ENCODE measurements at regions not wholly inside any gene's neighbourhood (a gene's known extent, or its start where the extent isn't known, plus 50 kb on each side); places are given as distances from the start of the nearest gene placed in this dataset.

DNA sequence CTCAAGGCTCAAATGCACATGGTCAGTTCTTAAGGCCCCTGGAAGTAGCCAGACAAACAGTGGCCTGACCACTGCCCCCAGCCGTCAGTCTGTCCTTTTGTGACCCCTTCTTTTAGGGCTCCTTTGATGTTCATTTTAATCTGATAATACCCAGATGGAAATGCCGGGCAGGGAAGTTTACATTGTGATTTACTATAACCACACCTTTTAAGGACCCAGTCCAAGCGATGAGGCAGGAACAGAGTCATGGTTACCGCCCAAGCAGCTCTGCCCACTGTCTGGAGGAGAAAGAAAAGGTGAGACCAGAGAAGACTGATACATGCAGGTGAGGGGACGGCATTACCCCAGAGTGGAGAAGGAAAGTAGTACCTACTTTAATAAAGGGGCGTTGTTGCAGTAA lies 110.6 kb downstream of the PLEKHG1 start:
- DNase-seq = no peak
- no peak for ATAC-seq (ENCODE audit: low FRiP score in 2 of 2)
- TF ChIP-seq, protein P1, sequence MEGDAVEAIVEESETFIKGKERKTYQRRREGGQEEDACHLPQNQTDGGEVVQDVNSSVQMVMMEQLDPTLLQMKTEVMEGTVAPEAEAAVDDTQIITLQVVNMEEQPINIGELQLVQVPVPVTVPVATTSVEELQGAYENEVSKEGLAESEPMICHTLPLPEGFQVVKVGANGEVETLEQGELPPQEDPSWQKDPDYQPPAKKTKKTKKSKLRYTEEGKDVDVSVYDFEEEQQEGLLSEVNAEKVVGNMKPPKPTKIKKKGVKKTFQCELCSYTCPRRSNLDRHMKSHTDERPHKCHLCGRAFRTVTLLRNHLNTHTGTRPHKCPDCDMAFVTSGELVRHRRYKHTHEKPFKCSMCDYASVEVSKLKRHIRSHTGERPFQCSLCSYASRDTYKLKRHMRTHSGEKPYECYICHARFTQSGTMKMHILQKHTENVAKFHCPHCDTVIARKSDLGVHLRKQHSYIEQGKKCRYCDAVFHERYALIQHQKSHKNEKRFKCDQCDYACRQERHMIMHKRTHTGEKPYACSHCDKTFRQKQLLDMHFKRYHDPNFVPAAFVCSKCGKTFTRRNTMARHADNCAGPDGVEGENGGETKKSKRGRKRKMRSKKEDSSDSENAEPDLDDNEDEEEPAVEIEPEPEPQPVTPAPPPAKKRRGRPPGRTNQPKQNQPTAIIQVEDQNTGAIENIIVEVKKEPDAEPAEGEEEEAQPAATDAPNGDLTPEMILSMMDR (IDR thresholded peaks at IDR 0.05) = no peak
- TF ChIP-seq POLR2AphosphoS5 (IDR thresholded peaks at IDR 0.05) (peak in 1 of 2 donors; percentile 50), POLR2A (IDR thresholded peaks at IDR 0.05) (no peak), EP300 (IDR thresholded peaks at IDR 0.05) (peak in 1 of 4 donors; percentile 59)
- Histone ChIP-seq H3K4me3 (no peak overlapping the region), H3K27me3 (no peaks in the 10 kb centered on the region), H3K36me3 (no peaks in the 10 kb centered on the region), H3K27ac (peak overlapping the region in 1 of 4 donors; percentile 3), H3K4me1 (peaks cover 3 to 18% (median 10%) of the 10 kb centered on the region in 4 donors), H3K9me3 (no peaks in the 10 kb centered on the region)
- WGBS, 2 donors = 57 to 68% methylated on average over 6 of the region's 6 CpGs

DNA sequence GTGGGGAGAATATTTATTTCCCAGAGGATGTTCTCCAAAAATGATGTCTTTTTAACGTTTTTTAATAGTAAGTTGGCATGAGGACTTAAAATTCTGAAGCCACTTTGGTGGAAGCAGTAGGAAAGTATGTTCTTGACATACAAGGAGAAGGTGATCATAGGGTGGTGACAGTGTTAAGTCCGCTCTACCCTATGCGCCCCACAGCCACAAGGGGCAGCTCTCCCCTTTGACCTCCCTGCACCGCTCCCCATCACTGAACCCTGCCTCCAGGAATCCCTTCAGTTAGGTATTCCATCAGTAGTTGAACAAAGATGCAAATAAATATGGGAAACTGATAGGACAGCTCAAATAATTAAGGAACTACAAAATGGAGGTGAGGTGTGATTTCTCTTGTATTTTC lies 111.4 kb downstream of the PLEKHG1 start:
- H3K27me3 ChIP-seq = no peaks in the 10 kb centered on the region
- H3K36me3 ChIP-seq = no peaks in the 10 kb centered on the region
- H3K9me3 ChIP-seq = no peaks in the 10 kb centered on the region
- no peak overlapping the region for H3K4me3 ChIP-seq
- peaks cover 3 to 18% (median 10%) of the 10 kb centered on the region in 4 donors for H3K4me1 ChIP-seq
- ATAC-seq (ENCODE audit: low FRiP score in 2 of 2) = no peak
- peak overlapping the region in 2 of 4 donors; percentile 25 to 67 for H3K27ac ChIP-seq
- DNase-seq = no peak
- WGBS, 2 donors = 90 to 95% methylated on average over 4 of the region's 4 CpGs
- TF ChIP-seq POLR2AphosphoS5 (IDR thresholded peaks at IDR 0.05) (no peak), EP300 (IDR thresholded peaks at IDR 0.05) (no peak), POLR2A (IDR thresholded peaks at IDR 0.05) (no peak)
- TF ChIP-seq, protein P1 (IDR thresholded peaks at IDR 0.05) = no peak

DNA sequence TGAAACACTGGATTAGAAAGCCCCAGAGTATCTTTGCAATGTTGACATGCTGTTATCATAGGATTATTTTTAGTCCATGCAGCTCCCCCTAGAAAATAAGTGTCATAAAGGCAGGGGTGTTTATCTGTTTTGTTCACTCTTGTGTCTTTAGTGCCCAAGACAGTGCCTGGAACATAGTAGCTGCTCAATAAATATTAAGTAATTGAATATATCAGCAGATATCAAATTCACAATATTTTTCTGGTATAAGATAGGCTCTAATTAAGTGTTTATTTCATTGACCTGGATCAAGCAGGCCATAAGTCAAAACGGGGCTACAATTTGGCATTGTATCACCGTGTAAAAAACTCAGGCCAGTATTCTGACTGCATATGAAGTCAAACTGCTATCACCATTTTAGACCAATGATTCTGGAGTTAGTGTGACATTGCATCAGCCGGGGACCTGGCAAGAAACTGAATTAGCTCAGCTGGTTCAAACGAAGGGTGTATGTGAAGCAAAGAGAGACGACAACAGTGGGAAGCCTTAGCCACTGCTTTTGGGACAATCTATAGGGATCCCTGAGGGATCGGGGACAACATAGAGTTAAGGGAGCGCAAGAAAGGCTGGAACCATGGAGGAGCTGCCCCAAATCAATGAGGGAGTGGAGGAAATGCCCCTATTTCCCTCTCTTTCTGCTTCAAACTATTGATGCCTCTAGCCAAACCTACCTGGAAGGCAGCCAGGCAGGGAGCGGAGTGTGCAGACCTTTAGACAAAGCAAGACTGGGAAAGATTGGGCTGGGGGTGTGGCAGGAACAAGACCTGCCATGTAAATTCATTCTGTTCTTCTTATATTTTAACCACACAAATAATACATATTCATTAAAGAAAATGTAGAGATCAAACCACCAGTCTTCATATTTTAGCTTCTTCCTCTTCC lies 112.2 kb downstream of the PLEKHG1 start:
- H3K36me3 ChIP-seq = no peaks in the 10 kb centered on the region
- H3K27ac ChIP-seq = peak overlapping the region; percentile 52 to 67 (median 62)
- peak in 1 of 2 donors; percentile 44 for DNase-seq

DNA sequence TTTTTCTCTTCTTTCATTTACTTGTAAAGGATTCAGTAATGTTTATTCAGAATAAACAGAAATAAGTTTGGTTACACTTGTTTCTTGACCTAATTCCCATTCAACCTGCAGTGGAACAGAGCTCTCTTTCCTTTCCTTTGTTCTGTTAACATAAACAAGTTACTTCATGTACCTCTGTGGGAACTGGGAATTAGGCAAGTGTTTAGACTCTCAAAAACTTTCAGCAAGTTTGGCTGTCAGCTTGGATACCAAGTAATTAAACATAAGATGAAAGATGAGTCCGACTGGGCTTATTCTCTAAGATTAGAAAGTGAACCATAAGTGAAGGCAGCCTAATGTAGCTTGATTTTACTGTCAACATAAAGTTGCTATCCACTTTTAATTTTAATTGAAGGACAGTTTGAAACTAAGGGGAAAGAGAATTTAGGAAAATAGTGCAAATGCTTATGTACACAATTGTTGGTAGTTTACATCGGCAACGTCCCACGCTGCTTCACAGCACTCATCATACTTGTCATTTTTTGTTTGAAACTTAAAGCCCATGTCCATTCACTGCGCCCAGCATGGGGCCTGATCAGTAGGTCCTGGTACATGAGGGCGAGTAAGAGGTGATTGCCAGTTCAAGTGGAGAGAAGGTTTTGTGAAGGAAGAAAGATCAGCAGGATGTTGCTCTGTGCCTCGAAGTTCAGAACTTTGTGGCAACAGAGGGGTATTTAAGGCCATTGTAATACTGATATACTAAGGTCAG lies 113.0 kb downstream of the PLEKHG1 start:
- no peak for DNase-seq
- peaks cover 9 to 21% (median 16%) of the 10 kb centered on the region in 4 donors for H3K4me1 ChIP-seq
- WGBS, 2 donors = 62 to 64% methylated on average over 7 of the region's 7 CpGs
- no peaks in the 10 kb centered on the region for H3K9me3 ChIP-seq
- peak overlapping the region in 3 of 4 donors; percentile 33 to 67 (median 66) for H3K27ac ChIP-seq
- no peak for ATAC-seq (ENCODE audit: low FRiP score in 2 of 2)
- TF ChIP-seq EP300 (IDR thresholded peaks at IDR 0.05) (peak in 1 of 4 donors; percentile 49), POLR2A (IDR thresholded peaks at IDR 0.05) (no peak)
- no peaks in the 10 kb centered on the region for H3K27me3 ChIP-seq
- no peak overlapping the region for H3K4me3 ChIP-seq
- H3K36me3 ChIP-seq = no peaks in the 10 kb centered on the region

More for the DNA sequence above, 112.2 kb downstream of the PLEKHG1 start:
- Histone ChIP-seq H3K27me3 (no peaks in the 10 kb centered on the region), H3K9me3 (no peaks in the 10 kb centered on the region), H3K4me3 (no peak overlapping the region), H3K4me1 (peaks cover 5 to 18% (median 12%) of the 10 kb centered on the region in 4 donors)
- WGBS, 2 donors = 60 to 66% methylated on average over 8 of the region's 8 CpGs
- TF ChIP-seq POLR2AphosphoS5 (IDR thresholded peaks at IDR 0.05) (no peak), EP300 (IDR thresholded peaks at IDR 0.05) (no peak), POLR2A (IDR thresholded peaks at IDR 0.05) (no peak)
- TF ChIP-seq, protein P1 (IDR thresholded peaks at IDR 0.05) = no peak
- ATAC-seq (ENCODE audit: low FRiP score in 2 of 2) = peak in 1 of 2 donors; percentile 62

DNA sequence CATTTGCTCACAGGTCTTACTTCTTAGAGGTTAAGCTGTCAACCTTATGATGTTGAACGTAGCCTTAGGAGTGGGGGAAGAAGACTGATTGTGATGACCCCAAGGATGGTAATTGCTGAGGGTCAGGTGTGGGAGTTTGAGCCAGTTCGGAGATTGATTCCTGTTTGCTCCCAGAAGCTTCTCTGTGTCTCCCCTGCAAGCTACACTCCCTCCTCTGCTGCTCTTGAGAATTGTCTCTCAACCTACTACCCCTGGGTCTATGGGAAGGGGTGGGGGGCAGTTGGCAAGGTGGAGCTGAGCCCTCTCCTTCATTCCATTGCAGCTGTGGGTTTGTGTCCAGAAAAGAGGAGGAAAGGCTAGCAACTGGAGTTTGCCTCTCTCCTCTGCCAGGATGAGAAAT lies 113.8 kb downstream of the PLEKHG1 start:
- no peak for TF ChIP-seq EP300 (IDR thresholded peaks at IDR 0.05)
- TF ChIP-seq POLR2A (IDR thresholded peaks at IDR 0.05) = no peak
- TF ChIP-seq POLR2AphosphoS5 (IDR thresholded peaks at IDR 0.05) = no peak
- TF ChIP-seq, protein P1 (IDR thresholded peaks at IDR 0.05) = no peak
- Histone ChIP-seq H3K36me3 (no peaks in the 10 kb centered on the region), H3K27ac (peak overlapping the region in 2 of 4 donors; percentile 33 to 67), H3K9me3 (no peaks in the 10 kb centered on the region), H3K4me1 (peaks cover 9 to 20% (median 15%) of the 10 kb centered on the region in 4 donors), H3K4me3 (no peak overlapping the region), H3K27me3 (no peaks in the 10 kb centered on the region)
- DNase-seq = no peak
- ATAC-seq (ENCODE audit: low FRiP score in 2 of 2) = no peak
- 89 to 95% methylated on average over 2 of the region's 2 CpGs for WGBS, 2 donors
